GM23338 (cell line): ENCODE measurements at regions not wholly inside any gene's neighbourhood (a gene's known extent, or its start where the extent isn't known, plus 50 kb on each side); places are given as distances from the start of the nearest gene placed in this dataset.
"Not testable (repeated sequence)": the region's sequence is repeated elsewhere in the genome, so short reads cannot be mapped to it uniquely, and the experiment has no call there.

Experiments
- CREB1 ChIP-seq: fragments of 250-450 bp; sonication (Bioruptor Pico); IDR thresholded peaks from 2 replicates; pipeline ENCODE4 v1.5.0; 2020; ENCODE audit warnings: low read depth, mild to moderate bottlenecking, moderate library complexity
- EZH2 ChIP-seq: fragments of 200-600 bp; sonication (generic); IDR thresholded peaks from one replicate; pipeline ENCODE4 v1.8.0; 2017; ENCODE audit warnings: antibody characterized with exemption, mild to moderate bottlenecking, low read depth; ENCODE audit not compliant: unreplicated experiment
- POLR2AphosphoS5 ChIP-seq: IDR thresholded peaks from 2 replicates; pipeline ENCODE4 v1.6.1; 2016; ENCODE audit warnings: antibody characterized with exemption, low read depth
- REST ChIP-seq: IDR thresholded peaks from one replicate; pipeline ENCODE4 v1.6.1; 2018; ENCODE audit warnings: antibody characterized with exemption; ENCODE audit not compliant: unreplicated experiment
- STAT1 ChIP-seq: IDR thresholded peaks from one replicate; pipeline ENCODE4 v1.6.1; 2016; ENCODE audit warnings: antibody characterized with exemption; ENCODE audit not compliant: unreplicated experiment
- TF ChIP-seq, protein P1 (sequence below), 2 experiments: fragments of 200-600 bp in 1 of 2; sonication (generic) in 1 of 2; conservative IDR thresholded peaks; 2 replicates each; pipeline versions ENCODE4 v1.5.1 to v1.6.1; 2016 to 2017; ENCODE audit warnings: antibody characterized with exemption in 2 of 2, low read depth in 2 of 2, mild to moderate bottlenecking in 2 of 2, moderate library complexity in 1 of 2

DNA sequence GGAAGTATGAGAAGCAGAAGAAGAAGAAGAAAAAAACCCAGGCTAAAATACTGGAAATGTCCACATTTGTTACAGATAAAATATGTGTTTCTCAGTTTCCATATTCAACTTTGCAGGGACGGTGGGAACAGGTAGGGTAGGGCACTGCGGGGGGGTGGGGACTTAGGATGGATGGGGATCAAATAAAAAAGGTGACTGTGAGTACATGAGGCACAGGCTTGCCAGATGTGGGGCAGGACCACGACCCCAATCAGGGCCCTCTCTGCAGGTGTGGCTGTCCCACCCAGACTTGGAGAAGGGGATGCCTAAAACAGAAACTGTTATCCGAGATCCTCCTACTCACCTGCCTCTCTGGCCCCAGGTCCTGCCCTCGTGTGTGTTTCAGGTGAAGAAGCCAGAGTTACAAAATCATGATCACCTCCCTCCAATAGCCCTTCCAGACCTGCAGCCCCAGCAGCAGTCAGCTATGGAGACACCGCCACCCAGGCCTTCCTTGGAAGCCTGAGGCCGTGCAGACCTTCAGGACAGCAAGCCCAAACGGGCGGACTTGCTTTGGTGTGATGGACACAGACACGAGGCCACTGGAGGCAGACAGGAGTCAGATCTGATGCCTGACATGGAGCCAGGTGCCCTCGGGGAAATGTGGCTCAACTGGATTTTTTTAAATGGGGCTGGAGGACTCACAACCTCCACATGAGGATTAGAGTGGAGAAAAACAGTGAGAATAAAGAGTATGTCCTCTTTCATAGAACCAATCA is 315.0 kb downstream of the BCL2L11 start:
- TF ChIP-seq, protein P1, sequence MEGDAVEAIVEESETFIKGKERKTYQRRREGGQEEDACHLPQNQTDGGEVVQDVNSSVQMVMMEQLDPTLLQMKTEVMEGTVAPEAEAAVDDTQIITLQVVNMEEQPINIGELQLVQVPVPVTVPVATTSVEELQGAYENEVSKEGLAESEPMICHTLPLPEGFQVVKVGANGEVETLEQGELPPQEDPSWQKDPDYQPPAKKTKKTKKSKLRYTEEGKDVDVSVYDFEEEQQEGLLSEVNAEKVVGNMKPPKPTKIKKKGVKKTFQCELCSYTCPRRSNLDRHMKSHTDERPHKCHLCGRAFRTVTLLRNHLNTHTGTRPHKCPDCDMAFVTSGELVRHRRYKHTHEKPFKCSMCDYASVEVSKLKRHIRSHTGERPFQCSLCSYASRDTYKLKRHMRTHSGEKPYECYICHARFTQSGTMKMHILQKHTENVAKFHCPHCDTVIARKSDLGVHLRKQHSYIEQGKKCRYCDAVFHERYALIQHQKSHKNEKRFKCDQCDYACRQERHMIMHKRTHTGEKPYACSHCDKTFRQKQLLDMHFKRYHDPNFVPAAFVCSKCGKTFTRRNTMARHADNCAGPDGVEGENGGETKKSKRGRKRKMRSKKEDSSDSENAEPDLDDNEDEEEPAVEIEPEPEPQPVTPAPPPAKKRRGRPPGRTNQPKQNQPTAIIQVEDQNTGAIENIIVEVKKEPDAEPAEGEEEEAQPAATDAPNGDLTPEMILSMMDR (conservative IDR thresholded peaks at IDR 0.05; ENCODE audit: low read depth in 2 of 2) = not testable (repeated sequence)
- not testable (repeated sequence) for TF ChIP-seq CREB1 (CRISPR knock-in tag); REST; EZH2; POLR2AphosphoS5; STAT1
